ENCODE measurements at regions not wholly inside any gene's neighbourhood (a gene's known extent, or its start where the extent isn't known, plus 50 kb on each side); places are given as distances from the start of the nearest gene placed in this dataset.

DNA sequence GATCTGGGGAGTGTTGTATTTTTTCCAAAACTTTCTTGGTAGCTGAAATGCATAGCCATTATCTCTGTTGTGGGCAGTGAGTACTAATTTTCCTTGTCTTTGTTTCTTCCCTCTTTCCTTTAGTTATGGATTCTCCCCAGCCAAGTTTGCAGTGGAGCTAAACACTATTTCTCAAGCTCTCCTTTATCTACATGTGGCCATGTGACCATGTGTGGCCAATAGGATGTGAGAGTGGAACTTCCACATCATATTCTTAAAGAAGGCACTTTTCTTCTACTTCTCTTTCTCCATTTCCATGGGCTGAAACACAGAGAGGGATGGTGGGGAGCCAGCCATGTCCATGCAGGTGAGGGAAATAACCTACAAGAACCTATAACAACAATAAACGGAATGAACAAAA lies 230.8 kb downstream of the CTH start:
- no peak for TF ChIP-seq POLR2A (IDR thresholded peaks at IDR 0.05)
- TF ChIP-seq, protein P1, sequence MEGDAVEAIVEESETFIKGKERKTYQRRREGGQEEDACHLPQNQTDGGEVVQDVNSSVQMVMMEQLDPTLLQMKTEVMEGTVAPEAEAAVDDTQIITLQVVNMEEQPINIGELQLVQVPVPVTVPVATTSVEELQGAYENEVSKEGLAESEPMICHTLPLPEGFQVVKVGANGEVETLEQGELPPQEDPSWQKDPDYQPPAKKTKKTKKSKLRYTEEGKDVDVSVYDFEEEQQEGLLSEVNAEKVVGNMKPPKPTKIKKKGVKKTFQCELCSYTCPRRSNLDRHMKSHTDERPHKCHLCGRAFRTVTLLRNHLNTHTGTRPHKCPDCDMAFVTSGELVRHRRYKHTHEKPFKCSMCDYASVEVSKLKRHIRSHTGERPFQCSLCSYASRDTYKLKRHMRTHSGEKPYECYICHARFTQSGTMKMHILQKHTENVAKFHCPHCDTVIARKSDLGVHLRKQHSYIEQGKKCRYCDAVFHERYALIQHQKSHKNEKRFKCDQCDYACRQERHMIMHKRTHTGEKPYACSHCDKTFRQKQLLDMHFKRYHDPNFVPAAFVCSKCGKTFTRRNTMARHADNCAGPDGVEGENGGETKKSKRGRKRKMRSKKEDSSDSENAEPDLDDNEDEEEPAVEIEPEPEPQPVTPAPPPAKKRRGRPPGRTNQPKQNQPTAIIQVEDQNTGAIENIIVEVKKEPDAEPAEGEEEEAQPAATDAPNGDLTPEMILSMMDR (IDR thresholded peaks at IDR 0.05): no peak
